GM04503 (cell line): ENCODE measurements at regions not wholly inside any gene's neighbourhood (a gene's known extent, or its start where the extent isn't known, plus 50 kb on each side); places are given as distances from the start of the nearest gene placed in this dataset.

Source experiments
- DNase-seq: peaks from one replicate; pipeline ENCODE4 v3.0.0-alpha.2; 2012; ENCODE audit warnings: low read depth

GRCh38 chr18:8536922-8537321 is 72.3 kb upstream of the RAB12 start:
- no peak for DNase-seq

- no peak for DNase-seq
Measured at GRCh38 chr18:8537400-8537799, 71.8 kb upstream of the RAB12 start.

- no peak for DNase-seq
Measured at GRCh38 chr18:8538935-8539334, 70.3 kb upstream of the RAB12 start.

- DNase-seq, result no peak
Measured at GRCh38 chr18:8546677-8547076, 62.6 kb upstream of the RAB12 start.

- DNase-seq, result peak; percentile 4
Measured at GRCh38 chr18:8548186-8548585, 61.1 kb upstream of the RAB12 start.

- DNase-seq, result no peak
Measured at GRCh38 chr18:8549254-8549757, 59.9 kb upstream of the RAB12 start.

- DNase-seq, result no peak
Measured at GRCh38 chr18:8552151-8552550, 57.1 kb upstream of the RAB12 start.

GRCh38 chr18:8554354-8554753 is 54.9 kb upstream of the RAB12 start:
- DNase-seq, result no peak

GRCh38 chr18:8556424-8556823 is 52.8 kb upstream of the RAB12 start:
- DNase-seq, result no peak
